OCI-LY3 (cell line): ENCODE measurements at regions not wholly inside any gene's neighbourhood (a gene's known extent, or its start where the extent isn't known, plus 50 kb on each side); places are given as distances from the start of the nearest gene placed in this dataset.

Source experiments
- CTCF ChIP-seq: fragments of 200-600, 300-600 bp; sonication (generic); IDR thresholded peaks from 2 replicates; pipeline ENCODE4 v1.5.1; 2014; ENCODE audit warnings: antibody characterized with exemption, low read length, low read depth
- EZH2phosphoT487 ChIP-seq: fragments of 200-600 bp; shearing (Covaris generic); IDR thresholded peaks from 2 replicates; pipeline ENCODE4 v1.6.1; 2018; ENCODE audit warnings: antibody characterized with exemption, mixed run types, low read depth

DNA sequence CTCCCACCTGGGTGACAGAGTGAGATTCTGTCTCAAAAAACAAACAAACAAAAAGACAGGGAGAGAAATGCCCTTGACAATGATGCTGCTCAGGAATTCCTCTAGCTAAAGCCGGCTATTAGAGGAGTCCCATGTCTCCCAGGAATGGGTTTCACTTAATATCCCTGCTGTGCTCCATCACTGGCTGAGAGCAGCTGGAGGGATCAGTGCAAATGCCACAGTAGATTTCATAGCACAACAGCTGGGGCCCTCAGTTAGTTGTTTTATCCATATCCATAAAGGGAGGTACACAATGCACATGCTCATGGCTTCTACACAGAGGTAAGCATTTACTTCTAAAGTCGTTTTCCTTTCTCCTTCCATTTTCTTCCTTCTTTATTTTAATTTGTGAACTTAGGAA is 742.0 kb upstream of the POU3F2 start:
- TF ChIP-seq CTCF (no peak), EZH2phosphoT487 (no peak)
